ENCODE measurements at regions not wholly inside any gene's neighbourhood (a gene's known extent, or its start where the extent isn't known, plus 50 kb on each side); places are given as distances from the start of the nearest gene placed in this dataset.

DNA sequence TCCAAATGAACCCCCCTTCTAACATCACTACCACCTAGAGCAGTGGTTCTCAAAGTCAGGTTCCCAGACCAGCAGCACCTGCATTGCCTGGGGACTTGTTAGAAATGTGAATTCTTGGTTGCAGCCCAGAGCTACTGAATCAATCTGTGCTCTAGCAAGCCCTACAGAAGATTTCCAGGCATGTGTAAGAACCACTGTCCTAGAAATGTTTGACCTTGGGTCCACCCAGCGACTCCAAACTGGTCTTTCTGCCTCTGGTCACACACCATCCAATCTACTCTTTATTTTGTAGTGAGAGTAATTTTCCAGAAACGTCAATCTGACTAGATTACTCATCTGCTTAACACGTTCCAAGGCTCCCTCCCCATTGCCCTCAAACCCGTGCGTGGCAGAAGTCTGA, 169.9 kb downstream of the HAPSTR1 start:
- TF ChIP-seq EP300 (IDR thresholded peaks at IDR 0.05; ENCODE audit: low read depth) = no peak
- no peak for TF ChIP-seq CTCF (IDR thresholded peaks at IDR 0.05)
- no peak for TF ChIP-seq POLR2A (IDR thresholded peaks at IDR 0.05)
